Fibroblast of mammary gland (primary cell): ENCODE measurements at regions not wholly inside any gene's neighbourhood (a gene's known extent, or its start where the extent isn't known, plus 50 kb on each side); places are given as distances from the start of the nearest gene placed in this dataset.
"Not testable (repeated sequence)": the region's sequence is repeated elsewhere in the genome, so short reads cannot be mapped to it uniquely, and the experiment has no call there.

Experiments
- DNase-seq: peaks from one replicate; pipeline ENCODE4 v3.0.0-alpha.2; 2010; ENCODE audit warnings: low read depth
- H3K4me3 ChIP-seq: 2 replicates; pipeline ENCODE4 v1.5.1; 2011; ENCODE audit warnings: low read depth, mild to moderate bottlenecking, low read length, moderate library complexity; ENCODE audit not compliant: control insufficient read depth
- TF ChIP-seq, protein P1 (sequence below): conservative IDR thresholded peaks from 2 replicates; pipeline ENCODE4 v1.5.1; 2011; ENCODE audit warnings: low read depth, low read length, inconsistent platforms; ENCODE audit not compliant: control insufficient read depth, insufficient read depth

DNA sequence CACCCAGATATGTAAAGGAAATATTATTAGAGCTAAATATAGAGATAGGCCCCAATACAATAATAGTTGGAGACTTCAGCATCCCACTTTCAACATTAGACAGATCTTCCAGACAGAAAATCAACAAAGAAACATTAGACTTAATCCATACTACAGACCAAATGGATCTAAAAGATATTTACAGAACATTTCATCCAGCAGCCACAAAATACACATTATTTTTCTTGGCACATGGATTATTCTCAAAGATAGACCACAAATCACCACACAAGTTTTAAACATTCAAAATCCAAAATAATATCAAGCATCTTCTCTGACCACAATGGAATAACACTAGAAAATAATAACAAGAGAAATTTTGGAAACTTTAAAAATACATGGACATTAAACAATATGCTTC is 1159.1 kb upstream of the CITED2 start:
- TF ChIP-seq, protein P1, sequence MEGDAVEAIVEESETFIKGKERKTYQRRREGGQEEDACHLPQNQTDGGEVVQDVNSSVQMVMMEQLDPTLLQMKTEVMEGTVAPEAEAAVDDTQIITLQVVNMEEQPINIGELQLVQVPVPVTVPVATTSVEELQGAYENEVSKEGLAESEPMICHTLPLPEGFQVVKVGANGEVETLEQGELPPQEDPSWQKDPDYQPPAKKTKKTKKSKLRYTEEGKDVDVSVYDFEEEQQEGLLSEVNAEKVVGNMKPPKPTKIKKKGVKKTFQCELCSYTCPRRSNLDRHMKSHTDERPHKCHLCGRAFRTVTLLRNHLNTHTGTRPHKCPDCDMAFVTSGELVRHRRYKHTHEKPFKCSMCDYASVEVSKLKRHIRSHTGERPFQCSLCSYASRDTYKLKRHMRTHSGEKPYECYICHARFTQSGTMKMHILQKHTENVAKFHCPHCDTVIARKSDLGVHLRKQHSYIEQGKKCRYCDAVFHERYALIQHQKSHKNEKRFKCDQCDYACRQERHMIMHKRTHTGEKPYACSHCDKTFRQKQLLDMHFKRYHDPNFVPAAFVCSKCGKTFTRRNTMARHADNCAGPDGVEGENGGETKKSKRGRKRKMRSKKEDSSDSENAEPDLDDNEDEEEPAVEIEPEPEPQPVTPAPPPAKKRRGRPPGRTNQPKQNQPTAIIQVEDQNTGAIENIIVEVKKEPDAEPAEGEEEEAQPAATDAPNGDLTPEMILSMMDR: no peak

DNA sequence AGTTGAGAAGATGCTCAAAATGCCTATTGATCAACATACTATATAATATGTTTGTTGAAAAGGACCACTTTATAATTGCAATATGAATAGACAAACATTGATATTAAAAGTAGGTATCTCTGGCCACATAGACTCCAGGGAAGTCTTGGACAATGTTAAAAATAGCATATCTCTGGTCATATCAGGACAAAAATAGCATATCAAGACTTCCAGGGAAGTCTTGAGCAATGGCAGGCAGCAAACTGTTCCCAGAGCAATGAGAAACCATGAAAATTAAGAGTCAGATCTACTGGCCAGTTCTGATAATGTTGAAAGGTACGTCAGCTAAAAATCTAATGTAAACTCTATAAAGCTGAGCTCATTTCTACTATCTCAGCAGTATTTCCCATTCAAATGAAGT is 1130.3 kb upstream of the CITED2 start:
- DNase-seq: no peak
- H3K4me3 ChIP-seq: no peak overlapping the region
- TF ChIP-seq, protein P1: no peak

More for the DNA sequence above, 1159.1 kb upstream of the CITED2 start:
- DNase-seq: no peak
- H3K4me3 ChIP-seq: no peak overlapping the region

DNA sequence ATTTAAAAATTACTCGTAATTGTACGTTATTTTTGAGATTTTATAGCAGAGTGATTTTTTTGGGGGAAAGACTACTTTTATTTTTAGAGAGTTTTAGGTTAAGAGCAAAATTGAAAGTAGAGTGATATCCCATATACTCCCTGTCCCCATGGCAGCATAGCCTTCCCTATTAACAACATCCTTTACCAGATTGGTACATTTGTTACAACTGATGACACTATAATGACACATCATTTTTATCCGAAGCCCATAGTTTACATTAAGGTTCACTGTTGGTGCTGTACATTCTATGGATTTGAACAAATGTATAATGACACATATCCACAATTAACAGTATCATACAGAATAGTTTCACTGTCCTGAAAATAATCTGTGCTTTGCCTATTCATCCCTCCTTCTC is 1126.4 kb upstream of the CITED2 start:
- no peak overlapping the region for H3K4me3 ChIP-seq
- no peak for DNase-seq
- TF ChIP-seq, protein P1: no peak

DNA sequence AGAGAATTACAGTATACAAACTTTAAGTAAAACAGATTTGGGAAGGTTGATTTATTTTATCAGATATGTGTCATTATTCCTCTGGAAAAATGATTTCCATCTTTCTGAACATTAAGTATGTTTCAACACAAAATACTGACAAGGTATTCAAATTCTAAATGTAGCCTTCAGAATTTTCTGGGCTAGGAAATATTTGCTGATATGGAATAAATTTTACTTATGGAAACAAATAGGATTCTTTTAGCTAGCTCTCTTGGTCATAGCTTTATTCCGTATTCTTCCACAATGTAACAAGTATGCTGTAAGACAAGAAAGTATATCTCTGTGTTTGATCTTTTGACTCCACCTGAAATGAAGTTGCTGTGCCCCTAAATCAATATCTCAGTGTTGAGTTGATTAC is 1125.2 kb upstream of the CITED2 start:
- H3K4me3 ChIP-seq: no peak overlapping the region
- TF ChIP-seq, protein P1: no peak

DNA sequence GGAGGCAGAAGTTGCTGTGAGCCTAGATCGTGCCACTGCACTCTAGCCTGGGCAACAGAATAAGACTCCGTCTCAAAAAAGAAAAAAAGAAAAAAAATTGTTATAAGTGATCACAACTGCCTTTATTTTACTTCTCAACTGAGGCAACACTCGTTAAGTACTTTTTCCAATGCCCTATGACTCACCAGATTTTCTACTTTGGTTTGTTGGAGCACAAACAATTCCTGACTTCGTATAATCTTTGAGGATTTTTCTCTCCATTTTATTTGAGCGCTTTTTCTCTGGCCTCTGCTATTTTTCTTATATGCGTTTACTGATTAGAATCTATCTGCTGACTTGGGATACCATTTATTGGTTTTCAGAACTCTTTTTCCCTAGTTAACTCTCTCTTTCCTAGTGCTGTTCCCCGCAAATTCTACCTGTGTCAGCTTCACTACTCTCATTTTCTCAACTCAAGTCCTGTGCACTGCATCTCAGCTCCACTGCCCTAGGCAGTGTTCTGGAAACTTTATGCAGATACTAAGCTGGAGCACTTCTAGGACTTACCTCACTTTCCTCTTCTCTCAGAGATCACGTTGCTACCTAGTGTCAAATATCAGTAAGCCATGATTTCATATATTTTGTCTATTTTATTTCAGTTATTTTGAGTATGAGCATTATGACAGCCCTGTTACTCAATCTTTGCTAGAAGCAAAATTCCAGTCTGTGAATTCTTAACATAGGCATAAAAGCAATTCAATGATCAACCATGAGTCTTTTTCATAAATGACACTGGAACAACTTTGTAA is 1120.1 kb upstream of the CITED2 start:
- TF ChIP-seq, protein P1: no peak
- DNase-seq: no peak
- H3K4me3 ChIP-seq: no peak overlapping the region

More for the DNA sequence above, 1125.2 kb upstream of the CITED2 start:
- DNase-seq: no peak

DNA sequence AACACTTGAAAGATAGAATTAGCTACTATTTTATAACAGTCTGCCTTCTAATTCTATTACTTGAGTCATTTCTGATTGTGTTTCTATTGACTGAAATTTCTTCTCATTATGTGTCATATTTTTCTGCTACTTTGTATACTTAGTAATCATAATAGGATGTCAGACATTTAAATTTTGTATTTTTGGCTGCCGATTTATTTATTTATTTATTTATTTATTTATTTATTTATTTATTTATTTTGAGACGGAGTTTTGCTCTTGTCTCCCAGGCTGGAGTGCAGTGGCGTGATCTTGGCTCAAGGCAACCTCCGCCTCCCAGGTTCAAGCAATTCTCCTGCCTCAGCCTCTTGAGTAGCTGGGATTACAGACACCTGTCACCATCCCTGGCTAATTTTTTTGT is 1119.0 kb upstream of the CITED2 start:
- DNase-seq, H3K4me3 ChIP-seq: not testable (repeated sequence)

DNA sequence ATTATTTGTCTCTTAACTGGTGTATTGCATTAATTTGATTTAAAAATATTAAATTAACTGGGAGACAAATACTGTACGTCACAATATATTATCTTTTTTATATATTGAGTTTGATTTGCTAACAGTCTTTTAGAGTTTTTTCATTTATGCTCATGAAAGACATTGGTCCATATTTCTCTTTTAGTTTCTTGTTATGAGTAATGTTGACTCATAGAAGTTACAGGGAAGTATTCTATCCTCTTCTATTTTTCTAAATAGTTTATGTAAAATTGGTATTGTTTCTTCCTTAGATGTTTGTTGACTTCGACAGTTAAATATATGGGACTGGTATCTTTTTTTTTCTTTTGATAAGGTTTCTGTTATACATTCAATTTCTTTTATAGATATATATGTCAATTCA is 1115.6 kb upstream of the CITED2 start:
- TF ChIP-seq, protein P1: no peak
- no peak overlapping the region for H3K4me3 ChIP-seq
- DNase-seq: peak; percentile 45
